ENCODE measurements at regions not wholly inside any gene's neighbourhood (a gene's known extent, or its start where the extent isn't known, plus 50 kb on each side); places are given as distances from the start of the nearest gene placed in this dataset.
"Not testable (repeated sequence)": the region's sequence is repeated elsewhere in the genome, so short reads cannot be mapped to it uniquely, and the experiment has no call there.

DNA sequence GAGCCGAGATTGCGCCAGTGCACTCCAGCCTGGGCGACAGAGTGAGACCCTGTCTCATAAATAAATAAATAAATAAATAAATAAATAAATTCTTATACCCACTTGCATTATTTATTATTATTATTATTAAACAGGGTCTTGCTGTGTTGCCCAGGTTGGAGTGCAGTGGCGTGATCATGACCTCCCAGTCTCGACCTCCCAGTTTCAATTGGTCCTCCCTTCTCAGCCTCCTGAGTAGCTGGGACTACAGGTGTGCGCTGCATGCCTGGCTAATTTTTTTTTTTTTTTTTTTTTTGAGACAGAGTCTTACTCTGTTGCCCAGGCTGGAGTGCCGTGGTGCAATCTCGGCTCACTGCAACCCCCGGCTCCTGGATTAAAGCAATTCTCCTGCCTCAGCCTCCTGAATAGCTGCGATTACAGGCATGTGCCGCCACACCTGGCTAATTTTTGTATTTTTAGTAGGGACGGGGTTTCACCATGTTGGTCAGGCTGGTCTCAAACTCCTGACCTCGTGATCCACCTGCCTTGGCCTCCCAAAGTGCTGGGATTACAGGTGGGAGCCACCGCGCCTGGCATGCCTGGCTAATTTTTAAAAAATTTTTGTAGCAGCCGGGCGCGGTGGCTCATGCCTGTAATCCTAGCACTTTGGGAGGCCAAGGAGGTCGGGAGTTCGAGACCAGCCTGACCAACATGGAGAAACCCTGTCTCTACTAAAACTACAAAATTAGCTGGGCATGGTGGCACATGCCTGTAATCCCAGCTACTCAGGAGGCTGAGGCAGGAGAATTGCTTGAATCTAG is 150.2 kb downstream of the SEC14L1 start:
- not testable (repeated sequence) for DNase-seq

DNA sequence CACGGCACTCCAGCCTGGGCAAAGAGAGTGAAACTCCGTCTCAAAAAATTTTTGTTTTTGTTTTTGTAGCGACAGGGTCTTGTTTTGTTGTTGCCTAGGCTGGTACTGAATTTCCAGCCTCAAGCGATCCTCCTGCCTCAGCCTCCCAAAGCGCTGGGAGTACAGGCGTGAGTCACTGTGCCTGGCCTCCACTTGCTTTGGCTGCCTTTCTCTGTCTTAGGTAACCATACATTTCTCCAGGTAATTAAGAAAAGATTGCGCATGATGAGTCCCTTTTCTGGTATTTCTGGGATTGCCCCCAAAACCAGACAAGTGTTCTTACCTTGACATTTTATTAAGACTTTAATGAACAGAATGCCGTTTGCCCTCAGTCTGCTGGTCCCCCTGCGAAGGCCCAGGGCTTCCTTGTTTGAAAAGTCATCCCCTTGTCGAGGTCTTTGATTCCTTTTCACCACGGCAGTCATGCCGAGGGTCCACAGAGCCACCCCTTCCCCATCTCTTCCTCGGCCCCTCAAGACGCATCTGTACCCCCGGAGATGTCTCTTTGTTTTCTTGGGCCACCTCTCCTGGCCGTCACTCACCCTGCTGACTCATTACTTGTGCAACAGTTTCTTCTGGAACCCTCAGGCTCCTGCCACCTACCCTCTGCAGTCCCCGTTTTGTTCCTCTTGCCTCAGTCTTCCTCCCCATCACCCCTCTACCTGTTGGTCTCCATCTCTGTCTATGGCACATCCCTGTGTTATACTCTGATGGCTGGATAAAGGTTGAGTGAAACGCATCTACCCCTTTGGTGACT is 151.0 kb downstream of the SEC14L1 start:
- no peak for DNase-seq

- no peak for DNase-seq
These were observed 154.0 kb downstream of the SEC14L1 start for GRCh38 chr17:77294761-77295160.

- no peak for DNase-seq
These were observed 154.6 kb downstream of the SEC14L1 start for GRCh38 chr17:77295241-77295853.

DNA sequence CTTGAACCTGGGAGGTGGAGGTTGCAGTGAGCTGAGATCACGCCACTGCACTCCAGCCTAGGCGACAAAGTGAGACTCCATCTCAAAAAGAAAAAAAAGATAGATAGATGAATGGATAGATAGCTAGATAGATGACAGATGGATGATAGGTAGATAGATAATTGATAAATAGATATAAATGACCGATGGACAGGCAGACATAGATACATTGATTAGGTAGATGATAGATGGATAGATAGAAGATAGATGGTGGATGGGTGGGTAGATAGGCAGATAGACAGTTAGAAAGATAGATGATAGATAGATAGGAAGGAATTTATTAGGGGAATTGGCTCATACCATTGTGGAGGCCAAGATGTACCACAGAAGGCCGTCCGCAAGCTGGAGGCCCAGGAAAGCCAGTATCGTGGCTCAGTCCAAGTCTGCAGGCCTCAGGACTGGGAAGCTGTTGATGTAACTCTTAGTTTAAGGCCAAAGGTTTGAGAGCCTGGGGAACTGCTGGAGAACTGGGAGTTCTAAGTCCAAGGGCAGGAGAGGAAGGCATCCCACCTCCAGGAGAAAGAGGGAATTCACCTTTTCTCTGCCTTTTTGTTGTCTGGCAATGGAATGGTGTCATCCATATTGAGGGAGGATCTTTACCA is 156.1 kb downstream of the SEC14L1 start:
- no peak for DNase-seq

DNA sequence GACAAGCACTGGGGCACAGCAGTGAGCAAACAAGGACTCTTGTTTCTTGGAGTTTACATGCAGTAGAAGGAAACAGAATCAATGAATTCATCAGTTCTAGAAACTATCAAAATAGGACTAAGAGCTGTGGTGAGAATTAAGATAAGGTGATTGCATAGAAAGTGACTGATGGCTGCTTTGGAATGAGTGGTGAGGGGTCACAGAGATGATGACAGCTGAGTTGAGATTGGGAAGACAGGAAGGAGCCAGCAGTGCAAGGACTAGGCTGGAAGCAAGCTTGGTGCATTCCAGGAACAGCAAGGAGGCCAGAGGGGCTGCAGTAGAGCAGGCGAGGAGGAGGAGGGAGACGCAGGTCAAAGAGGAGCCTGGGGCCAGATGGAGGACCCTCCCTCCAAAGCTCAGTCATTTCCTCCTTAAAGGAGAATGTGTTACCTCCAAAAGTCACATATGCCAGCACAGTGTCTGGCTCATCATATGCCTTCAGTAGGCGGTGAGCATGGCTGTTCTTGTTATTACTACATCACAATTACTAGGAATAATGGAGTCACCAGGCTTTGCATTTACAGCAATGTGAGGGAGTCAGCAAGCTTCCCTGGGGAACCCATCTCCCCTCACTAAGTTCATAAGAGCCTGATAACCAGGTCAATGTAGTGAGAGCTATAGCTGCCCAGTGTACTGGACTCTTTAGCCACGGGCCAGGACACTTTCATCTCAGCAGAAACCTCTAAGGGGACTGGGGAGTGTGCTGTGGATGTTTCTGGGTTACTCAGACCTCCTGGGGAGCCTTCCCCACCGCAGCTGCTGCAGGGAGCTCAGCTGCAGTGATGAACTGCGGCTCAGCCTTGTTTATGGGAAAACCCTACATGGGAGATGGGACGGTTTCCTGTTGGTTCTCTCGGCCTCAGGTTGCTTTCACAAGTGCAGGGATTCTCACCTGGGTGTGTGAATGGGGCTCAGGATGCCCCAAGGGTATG is 157.2 kb downstream of the SEC14L1 start:
- DNase-seq, result no peak

- DNase-seq, result no peak
These were observed 158.0 kb downstream of the SEC14L1 start for GRCh38 chr17:77298811-77299210.

DNA sequence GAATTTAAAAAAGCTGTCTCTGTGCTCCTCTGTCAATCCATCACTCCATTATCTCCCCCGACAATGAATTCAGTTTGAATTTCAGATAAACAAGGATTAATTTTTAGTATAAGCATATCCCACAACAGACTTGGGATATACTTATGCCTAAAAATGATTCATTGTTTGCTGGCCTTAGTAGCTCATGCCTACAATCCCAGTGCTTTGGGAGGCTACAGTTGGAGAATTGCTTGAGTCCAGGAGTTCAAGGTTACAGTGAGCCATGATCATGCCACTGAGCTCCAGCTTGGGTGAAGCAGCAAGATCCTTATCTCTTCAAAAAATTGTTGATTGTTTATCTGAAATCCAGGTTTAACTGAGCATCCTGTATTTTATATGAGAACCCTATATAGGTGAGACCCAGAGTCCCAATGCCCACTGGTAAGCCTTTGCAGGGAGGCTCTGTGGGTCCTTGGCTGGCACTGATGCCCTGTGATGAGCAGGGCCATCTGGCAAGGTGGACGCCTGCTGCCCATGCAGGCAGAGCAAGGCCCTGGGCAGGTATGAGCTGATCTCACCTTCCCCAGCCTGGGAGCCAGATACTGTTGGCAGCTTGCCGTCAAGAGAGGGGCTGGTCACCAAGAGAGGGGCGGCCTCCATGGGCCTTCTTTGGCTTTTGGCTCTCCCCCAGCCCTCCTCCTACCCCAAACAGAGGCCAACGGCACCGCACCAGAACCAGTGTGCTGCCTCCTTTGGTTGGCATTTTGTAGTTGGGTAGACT is 158.7 kb downstream of the SEC14L1 start:
- DNase-seq, result no peak

- no peak for DNase-seq
These were observed 159.4 kb downstream of the SEC14L1 start for GRCh38 chr17:77300016-77300686.

DNA sequence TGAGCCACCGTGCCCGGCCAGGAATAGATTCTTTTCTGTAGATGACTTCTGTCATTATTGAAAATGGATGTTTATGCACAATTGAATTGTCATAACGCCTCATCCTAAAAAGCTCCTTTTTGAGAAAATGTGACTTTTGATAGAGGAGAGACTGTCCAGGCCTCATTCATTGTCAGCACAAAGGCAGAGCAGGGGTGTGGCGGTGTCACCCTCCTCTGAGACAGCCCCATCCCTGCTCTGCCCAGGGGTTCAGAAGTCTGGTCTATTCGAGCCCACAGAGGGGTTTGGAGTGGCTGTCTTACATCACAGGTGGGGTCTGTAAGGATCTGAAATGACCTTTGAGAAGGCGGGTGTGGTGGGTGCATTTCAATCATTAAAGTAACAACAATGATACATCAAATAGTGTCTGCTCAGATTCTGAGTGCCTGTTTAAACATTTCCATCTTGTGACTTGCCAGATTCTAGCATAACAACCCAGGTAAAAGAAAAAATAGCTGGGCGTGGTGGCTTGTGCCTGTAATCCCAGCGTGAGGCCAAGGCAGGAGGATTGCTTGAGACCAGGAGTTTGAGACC is 161.0 kb downstream of the SEC14L1 start:
- DNase-seq, result no peak

DNA sequence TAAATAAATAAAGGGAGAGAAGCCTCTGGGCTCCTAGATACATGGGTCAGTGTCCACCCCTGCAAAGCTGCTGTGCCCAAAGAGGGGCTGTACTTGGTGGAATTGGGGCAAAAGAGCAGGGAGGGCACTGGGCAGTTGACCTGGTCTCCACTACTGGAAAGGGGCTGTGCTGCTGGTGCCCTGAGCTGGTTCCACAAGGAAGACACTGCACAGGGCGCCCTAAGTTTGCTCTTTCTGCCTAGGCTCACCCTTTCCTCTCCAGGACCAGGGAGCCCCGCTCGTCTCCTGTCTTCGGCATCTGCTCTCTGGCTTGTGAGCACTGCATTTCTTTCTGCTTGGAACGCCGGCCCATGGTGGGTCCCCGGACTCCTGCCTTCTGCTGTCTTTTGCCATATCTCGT is 161.9 kb downstream of the SEC14L1 start:
- no peak for DNase-seq

- DNase-seq, result no peak
These were observed 162.9 kb downstream of the SEC14L1 start for GRCh38 chr17:77303620-77304019.

DNA sequence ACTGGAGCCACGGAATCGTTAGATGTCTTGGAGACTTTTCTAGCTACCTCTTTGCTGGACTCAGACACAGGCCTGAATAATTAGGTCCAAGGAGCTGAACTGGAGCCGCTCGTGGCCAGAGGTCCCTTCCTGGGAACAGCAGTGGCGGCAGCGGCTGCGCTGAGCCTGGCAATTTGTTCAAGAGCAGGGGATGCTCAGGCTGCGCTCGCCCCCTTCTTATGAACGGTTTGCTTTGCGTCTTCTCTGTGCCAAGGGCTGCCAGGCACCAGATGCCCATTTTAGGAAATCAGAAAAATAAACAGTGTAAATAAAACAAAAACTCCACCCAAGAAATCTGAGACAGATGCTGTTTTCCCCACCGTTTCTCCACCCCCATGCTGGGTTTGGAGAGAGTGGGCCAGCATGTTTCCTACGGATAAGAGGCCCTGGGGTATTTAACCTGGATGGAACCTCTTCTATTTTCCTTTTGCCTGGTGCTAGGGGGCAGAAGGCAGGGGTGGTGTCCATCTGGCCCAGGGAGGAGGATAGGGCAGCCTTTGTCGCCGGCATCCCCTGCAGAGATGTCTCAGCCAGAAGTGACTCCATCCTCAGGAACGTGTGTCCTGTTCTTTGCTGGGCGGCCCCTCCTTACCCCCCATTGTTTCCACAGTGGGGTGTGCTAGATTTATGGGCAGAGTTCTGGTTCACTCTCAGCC is 163.4 kb downstream of the SEC14L1 start:
- DNase-seq, result no peak

GRCh38 chr17:77304746-77305473 is 164.1 kb downstream of the SEC14L1 start:
- no peak for DNase-seq

DNA sequence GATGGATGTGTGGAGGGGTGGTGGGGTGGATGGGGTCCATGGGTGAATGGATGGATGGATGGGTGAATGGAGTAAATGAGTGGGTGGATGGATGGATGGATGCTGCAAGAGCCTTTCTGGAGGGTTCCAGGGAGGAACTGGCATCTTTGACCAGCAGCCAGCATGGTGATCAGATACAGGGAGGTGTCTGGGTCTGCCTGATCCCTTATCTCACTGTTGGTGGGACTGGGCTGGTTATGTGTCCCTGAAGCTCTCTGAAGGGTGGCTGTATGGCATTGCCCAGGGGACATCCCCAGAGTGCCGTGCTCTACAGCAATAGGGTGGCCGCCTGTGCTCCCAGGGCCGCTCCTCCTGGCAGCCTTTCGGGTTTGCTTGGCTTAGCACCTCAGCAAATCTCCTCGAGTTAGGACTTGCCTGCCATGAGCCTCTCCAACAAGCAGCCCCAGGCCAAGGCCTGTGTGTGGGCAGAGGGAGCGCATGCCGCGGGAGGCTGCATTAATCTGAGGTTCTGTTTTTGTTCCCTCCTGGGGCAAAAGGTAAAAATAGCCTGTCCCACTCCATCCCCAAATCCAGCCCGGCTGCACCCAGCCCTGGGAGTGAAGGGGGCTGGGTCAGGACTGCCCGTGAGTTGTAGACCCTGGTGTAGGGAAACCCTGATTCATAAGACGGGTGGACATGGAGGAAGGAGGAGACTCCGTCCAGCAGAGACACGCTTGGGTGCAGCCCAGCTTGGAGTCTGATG is 165.4 kb downstream of the SEC14L1 start:
- DNase-seq, result no peak

- DNase-seq, result no peak
These were observed 166.2 kb downstream of the SEC14L1 start for GRCh38 chr17:77306790-77307478.

DNA sequence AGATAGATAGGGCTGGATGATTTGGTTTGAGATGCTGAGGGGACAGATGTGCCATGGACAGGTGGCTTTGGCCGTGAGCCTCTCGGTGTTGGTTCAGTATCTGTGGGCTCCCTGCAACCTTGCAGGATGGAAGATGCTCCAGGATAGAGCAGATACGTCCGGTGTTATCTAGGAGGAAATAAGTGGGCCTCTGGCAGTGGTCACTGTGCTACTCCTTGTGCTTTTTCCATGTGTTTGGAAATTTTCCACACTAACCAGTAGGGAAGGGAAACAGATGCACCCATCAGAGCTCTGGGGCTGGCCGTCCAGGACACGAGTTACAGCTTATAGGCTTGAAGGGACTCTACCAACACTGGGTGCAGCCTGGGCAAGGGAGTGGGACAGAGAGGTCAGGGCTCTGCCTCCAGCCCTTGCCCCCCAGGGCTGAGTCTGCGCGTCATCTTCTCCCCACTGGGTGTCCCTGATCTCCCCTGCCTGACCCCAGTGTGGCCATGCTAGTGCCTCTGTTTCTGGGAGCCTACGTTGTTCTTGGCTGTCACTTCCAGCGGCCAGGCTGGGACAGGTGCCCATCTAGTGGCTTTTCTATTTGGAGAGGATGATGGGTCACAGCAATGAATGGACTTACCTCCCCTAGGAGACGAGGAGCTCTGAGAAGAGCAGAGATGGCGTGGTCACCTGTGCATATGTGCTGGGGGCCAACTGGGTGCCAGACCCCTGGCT is 166.9 kb downstream of the SEC14L1 start:
- DNase-seq, result no peak

Data from stimulated activated CD4-positive, alpha-beta T cell treated with anti-CD3 and anti-CD28 coated beads, Interleukin-4, amount 100 ng/mL, for 1 hour (primary cell).